Heart left ventricle (tissue), 16 donors: ENCODE measurements at regions not wholly inside any gene's neighbourhood (a gene's known extent, or its start where the extent isn't known, plus 50 kb on each side); places are given as distances from the start of the nearest gene placed in this dataset.

Experiments used
- ATAC-seq, 4 donors: fragments of 200-7000 bp; cut with Tn5 transposase; one replicate each; pipeline ENCODE4 v1.9.1; 2020 to 2022; ENCODE audit warnings: moderate library complexity in 4 of 4, mild to moderate bottlenecking in 3 of 4, moderate number of reproducible peaks in 1 of 4
- DNase-seq, 5 donors: peaks; one replicate each; pipeline ENCODE4 v3.0.0-alpha.2; 2020
- H3K27ac ChIP-seq, 12 donors: fragments of 200-600 bp; sonication (generic) in 4 of 12; one replicate each; pipeline versions ENCODE4 v1.5.0 to v1.8.0; 2016 to 2022; ENCODE audit warnings: mild to moderate bottlenecking in 2 of 12
- H3K27me3 ChIP-seq, 9 donors: fragments of 200-600 bp; sonication (generic) in 2 of 9; one replicate each; pipeline versions ENCODE4 v1.5.1 to v1.8.0; 2016 to 2022; ENCODE audit warnings: mild to moderate bottlenecking in 3 of 9
- H3K36me3 ChIP-seq, 9 donors: fragments of 200-600 bp; sonication (generic) in 2 of 9; one replicate each; pipeline versions ENCODE4 v1.5.0 to v1.8.0; 2018 to 2022; ENCODE audit warnings: mild to moderate bottlenecking in 2 of 9
- H3K4me1 ChIP-seq, 12 donors: fragments of 200-600 bp; sonication (generic) in 4 of 12; one replicate each; pipeline versions ENCODE4 v1.5.0 to v1.8.0; 2016 to 2022; ENCODE audit warnings: mild to moderate bottlenecking in 3 of 12
- H3K4me3 ChIP-seq, 12 donors: fragments of 200-600 bp; sonication (generic) in 4 of 12; one replicate each; pipeline versions ENCODE4 v1.5.0 to v1.8.0; 2017 to 2022; ENCODE audit warnings: mild to moderate bottlenecking in 9 of 12, moderate library complexity in 4 of 12
- H3K9me3 ChIP-seq, 12 donors: fragments of 200-600 bp; sonication (generic) in 4 of 12; one replicate each; pipeline versions ENCODE4 v1.5.0 to v1.8.0; 2016 to 2022; ENCODE audit warnings: mild to moderate bottlenecking in 1 of 12
- POLR2A ChIP-seq, 2 donors: fragments of 450-650 bp; IDR thresholded peaks; one replicate each; pipeline ENCODE4 v1.6.1; 2017; ENCODE audit warnings: antibody characterized with exemption in 2 of 2, mild to moderate bottlenecking in 2 of 2, moderate library complexity in 2 of 2
- WGBS, 4 donors: extraction: QIAGEN DNeasy Blood & Tissue Kit in 2 of 4; methylation state at CpG; one replicate each; pipeline versions ENCODE4 v1.1.5 to v1.1.7; 2013 to 2018; 5-methylcytosine and 5-hydroxymethylcytosine counted together
- intact Hi-C, 10 donors: fragments of 100-400 bp; cut with DNase I; formaldehyde crosslinking; loops; one replicate each; pipeline versions ENCODE4 v1.11.1 to v1.14.2; 2022
- TF ChIP-seq, protein P1 (sequence below), 12 donors: fragments of 200-600 bp; sonication (generic) in 4 of 12; IDR thresholded peaks; one replicate each; pipeline versions ENCODE4 v1.5.0 to v1.8.0; 2018 to 2022; ENCODE audit warnings: antibody characterized with exemption in 12 of 12, mild to moderate bottlenecking in 5 of 12
- donor health status: ischemic (EF 13 %, LVEDD 7.1; RV severe dilation, severe dysfunction).
- donor health status: healthy with polysubstance abuse.
- donor health status: DM: no; HTN: yes; CAD: no.
- donor health status: DM: no; HTN: no; CAD: no.
- donor health status: ischemic (EF 25% LVEDD 6.9; RV normal size, moderate dysfunction).
- donor health status: ischemic (EF 25% LVEDD 5.7; RV mildly dilated, moderate dysfunction).
- donor health status: healthy.
- donor health status: DM: yes; HTN: yes; CAD: no.
- donor health status: ischemic (EF 35%, LVEDD 5.7; RV mildly dilated, moderate dysfunction).
- donor health status: nonischemic (EF 11% LVEDD 7.7; RV severe dilation, severe dysfunction).
- donor health status: DM: yes; HTN: yes; CAD: no.
- donor health status: PGD.
- donor health status: ischemic (EF 29% LVEDD 5.4; RV normal size, mild dysfunction).
- donor health status: nonischemic (EF 23%, LVEDD 6.1; RV moderate dilation, normal function).

DNA sequence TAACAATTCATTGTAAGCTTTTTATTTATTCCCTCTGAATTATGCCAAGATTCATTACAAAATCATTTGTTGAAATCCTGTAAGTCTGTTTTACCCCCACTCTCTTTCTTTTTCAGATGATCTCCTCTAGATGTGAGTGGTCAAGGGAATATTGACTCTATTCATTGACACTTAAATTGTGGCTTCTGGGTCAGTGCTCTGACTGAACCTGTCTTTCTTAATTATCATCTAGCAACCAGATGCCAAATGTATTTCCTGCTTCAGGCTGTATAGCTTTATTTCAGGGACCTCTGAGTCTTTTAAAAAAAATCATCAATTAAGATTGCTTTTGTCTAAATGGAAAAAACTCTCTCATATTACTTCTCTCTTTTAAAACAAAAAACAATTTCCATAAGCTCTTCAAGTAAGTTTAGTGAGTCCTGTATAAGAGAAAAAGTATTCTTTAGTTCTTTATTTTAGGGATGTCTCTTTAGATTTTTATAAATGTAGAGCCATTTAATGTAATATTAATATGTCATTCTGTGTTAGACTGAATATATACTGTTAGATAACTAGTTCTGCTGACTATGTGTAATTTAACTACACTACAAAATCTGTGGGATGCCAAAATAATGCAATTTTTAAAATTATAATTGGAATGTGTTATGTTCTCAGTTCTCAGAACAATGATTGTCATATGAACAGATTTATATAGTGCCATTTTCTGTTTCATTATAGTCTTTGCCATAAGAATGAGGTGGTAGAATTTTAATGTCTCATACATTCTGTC lies 645.8 kb upstream of the EDIL3 start:
- ATAC-seq (no peak), DNase-seq (no peak)
- no peaks in the 10 kb centered on the region for H3K9me3 ChIP-seq
- H3K4me1 ChIP-seq: no peaks in the 10 kb centered on the region
- no peak overlapping the region for H3K27ac ChIP-seq
- no peaks in the 10 kb centered on the region for H3K27me3 ChIP-seq
- intact Hi-C loops: no loop called here
- no peaks in the 10 kb centered on the region for H3K36me3 ChIP-seq
- H3K4me3 ChIP-seq: no peak overlapping the region
- TF ChIP-seq POLR2A (IDR thresholded peaks at IDR 0.05): no peak
- TF ChIP-seq, protein P1, sequence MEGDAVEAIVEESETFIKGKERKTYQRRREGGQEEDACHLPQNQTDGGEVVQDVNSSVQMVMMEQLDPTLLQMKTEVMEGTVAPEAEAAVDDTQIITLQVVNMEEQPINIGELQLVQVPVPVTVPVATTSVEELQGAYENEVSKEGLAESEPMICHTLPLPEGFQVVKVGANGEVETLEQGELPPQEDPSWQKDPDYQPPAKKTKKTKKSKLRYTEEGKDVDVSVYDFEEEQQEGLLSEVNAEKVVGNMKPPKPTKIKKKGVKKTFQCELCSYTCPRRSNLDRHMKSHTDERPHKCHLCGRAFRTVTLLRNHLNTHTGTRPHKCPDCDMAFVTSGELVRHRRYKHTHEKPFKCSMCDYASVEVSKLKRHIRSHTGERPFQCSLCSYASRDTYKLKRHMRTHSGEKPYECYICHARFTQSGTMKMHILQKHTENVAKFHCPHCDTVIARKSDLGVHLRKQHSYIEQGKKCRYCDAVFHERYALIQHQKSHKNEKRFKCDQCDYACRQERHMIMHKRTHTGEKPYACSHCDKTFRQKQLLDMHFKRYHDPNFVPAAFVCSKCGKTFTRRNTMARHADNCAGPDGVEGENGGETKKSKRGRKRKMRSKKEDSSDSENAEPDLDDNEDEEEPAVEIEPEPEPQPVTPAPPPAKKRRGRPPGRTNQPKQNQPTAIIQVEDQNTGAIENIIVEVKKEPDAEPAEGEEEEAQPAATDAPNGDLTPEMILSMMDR (IDR thresholded peaks at IDR 0.05): no peak

GRCh38 chr5:85049020-85049419 lies 664.3 kb upstream of the EDIL3 start:
- H3K27me3 ChIP-seq: no peaks in the 10 kb centered on the region
- WGBS, 4 donors: 4 to 15% (median 9%) methylated on average over 1 of the region's 1 CpG
- H3K36me3 ChIP-seq: no peaks in the 10 kb centered on the region
- no peaks in the 10 kb centered on the region for H3K9me3 ChIP-seq
- TF ChIP-seq, protein P1 (IDR thresholded peaks at IDR 0.05): peak in 9 of 12 donors; percentile 22 to 47 (median 35)
- TF ChIP-seq POLR2A (IDR thresholded peaks at IDR 0.05): no peak
- H3K4me1 ChIP-seq: peaks cover 0 to 4% (median 0%) of the 10 kb centered on the region in 12 donors
- ATAC-seq (peak in 3 of 4 donors; percentile 38 to 72 (median 61)), DNase-seq (no peak)
- H3K27ac ChIP-seq: no peak overlapping the region
- H3K4me3 ChIP-seq: no peak overlapping the region
- intact Hi-C loops: loop anchor here in 4 of 10 donors (5.0 kb wide), 2 partner anchors 772 to 777 kb away; no protein-coding TSS in a partner anchor

DNA sequence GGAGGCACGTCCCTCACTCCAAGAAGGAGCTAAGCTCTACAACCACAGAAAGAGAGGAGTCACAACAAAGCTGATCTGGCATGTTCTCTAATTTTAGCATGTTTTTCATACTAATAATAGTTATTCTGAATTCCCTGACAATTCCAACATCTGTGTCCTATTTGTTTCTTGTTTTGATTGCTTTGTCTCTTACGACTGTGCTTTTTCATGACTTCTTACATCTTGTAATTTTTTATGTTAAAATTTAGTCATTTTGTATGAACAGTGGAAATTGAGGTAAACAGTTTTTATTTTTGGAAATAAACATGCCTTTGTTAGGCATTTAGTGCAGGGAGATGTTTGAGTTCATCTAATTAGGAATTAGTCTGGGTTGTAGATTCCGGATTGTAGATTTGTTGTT lies 668.1 kb upstream of the EDIL3 start:
- WGBS, 4 donors: 48 to 65% (median 54%) methylated on average over 3 of the region's 3 CpGs
- TF ChIP-seq, protein P1 (IDR thresholded peaks at IDR 0.05): no peak
- no peak for TF ChIP-seq POLR2A (IDR thresholded peaks at IDR 0.05)

DNA sequence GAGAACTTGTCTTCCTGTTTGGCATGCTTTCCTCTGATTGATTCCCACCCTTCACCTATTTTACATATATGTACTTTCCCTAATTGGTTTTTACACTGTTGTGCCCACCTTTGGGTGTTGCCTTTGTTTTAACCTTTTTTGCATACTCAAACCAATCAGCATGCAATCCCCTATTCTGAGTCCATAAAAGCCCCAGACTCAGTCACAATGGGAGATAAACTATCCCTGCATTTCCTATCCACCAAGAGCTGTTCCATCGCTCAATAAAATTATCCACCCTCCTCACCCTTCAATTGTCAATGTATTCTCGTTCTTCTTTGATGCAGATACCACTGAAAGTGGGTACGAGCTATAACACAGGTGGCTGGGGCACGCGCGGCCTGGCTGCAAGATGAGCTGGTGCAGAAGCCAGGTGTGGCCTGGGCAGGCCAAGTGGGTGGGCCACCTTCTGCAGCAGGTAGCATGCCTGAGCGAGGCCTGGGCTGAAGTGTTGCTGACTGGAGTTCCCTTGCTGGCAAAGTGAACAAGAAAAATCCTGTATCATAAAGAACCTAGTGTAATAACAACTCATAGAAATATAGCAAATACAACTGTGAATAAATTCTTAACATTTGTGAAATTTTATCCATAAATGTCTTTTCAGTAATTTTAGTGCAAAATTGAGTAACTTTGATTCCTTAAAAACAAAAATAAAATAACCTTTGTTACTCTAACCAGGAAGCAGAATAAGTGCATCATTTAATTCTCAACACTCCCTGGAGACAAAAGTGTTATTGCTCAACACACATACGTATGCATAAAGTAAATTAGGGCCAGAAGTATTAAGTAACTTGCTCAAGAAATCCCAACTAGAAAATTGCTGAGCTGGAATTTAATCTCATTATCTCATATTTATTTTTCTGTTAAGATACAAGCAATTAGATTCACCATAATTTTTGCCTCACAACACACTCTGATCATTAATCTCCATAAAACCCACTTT lies 685.3 kb upstream of the EDIL3 start:
- Histone ChIP-seq H3K9me3 (no peaks in the 10 kb centered on the region), H3K4me1 (no peaks in the 10 kb centered on the region), H3K4me3 (no peak overlapping the region), H3K36me3 (no peaks in the 10 kb centered on the region), H3K27ac (no peak overlapping the region), H3K27me3 (no peaks in the 10 kb centered on the region)
- intact Hi-C loops: no loop called here
- WGBS, 4 donors: 84 to 89% (median 87%) methylated on average over 8 of the region's 8 CpGs
- no peak for TF ChIP-seq POLR2A (IDR thresholded peaks at IDR 0.05)
- TF ChIP-seq, protein P1 (IDR thresholded peaks at IDR 0.05): no peak
- DNase-seq (no peak), ATAC-seq (no peak)

More for the DNA sequence above, 668.1 kb upstream of the EDIL3 start:
- Histone ChIP-seq H3K4me1 (peaks cover 0 to 4% (median 0%) of the 10 kb centered on the region in 12 donors), H3K36me3 (no peaks in the 10 kb centered on the region), H3K4me3 (no peak overlapping the region), H3K9me3 (no peaks in the 10 kb centered on the region), H3K27me3 (no peaks in the 10 kb centered on the region), H3K27ac (no peak overlapping the region)
- DNase-seq (no peak), ATAC-seq (no peak)
- intact Hi-C loops: loop anchor here in 1 of 10 donors (10.0 kb wide), 1 partner anchor 778 kb away; no protein-coding TSS in a partner anchor
